Aorta (tissue), 5 donors: ENCODE measurements at regions not wholly inside any gene's neighbourhood (a gene's known extent, or its start where the extent isn't known, plus 50 kb on each side); places are given as distances from the start of the nearest gene placed in this dataset.
"Not testable (repeated sequence)": the region's sequence is repeated elsewhere in the genome, so short reads cannot be mapped to it uniquely, and the experiment has no call there.

ENCODE experiments used
- ATAC-seq: fragments of 200-7000 bp; cut with Tn5 transposase; one replicate; pipeline ENCODE4 v1.9.1; 2022; ENCODE audit warnings: moderate library complexity; ENCODE audit not compliant: low FRiP score
- DNase-seq, 2 donors: peaks; one replicate each; pipeline ENCODE4 v3.0.0-alpha.2; 2020
- H3K27ac ChIP-seq, 2 donors: one replicate each; pipeline ENCODE4 v1.5.1; 2013; ENCODE audit warnings: low read length in 2 of 2, mild to moderate bottlenecking in 2 of 2, moderate library complexity in 2 of 2, control low read depth in 1 of 2, inconsistent platforms in 1 of 2, low read depth in 1 of 2
- H3K27me3 ChIP-seq, 2 donors: one replicate each; pipeline ENCODE4 v1.6.1; 2013; ENCODE audit warnings: control low read depth in 1 of 2, low read length in 1 of 2, mild to moderate bottlenecking in 1 of 2, moderate library complexity in 1 of 2; ENCODE audit not compliant: insufficient read depth in 2 of 2, control insufficient read depth in 1 of 2
- H3K36me3 ChIP-seq, 2 donors: one replicate each; pipeline ENCODE4 v1.6.1; 2013; ENCODE audit warnings: control low read depth in 1 of 2, low read length in 1 of 2, mild to moderate bottlenecking in 1 of 2; ENCODE audit not compliant: insufficient read depth in 2 of 2, control insufficient read depth in 1 of 2
- H3K4me1 ChIP-seq, 2 donors: one replicate each; pipeline ENCODE4 v1.6.1; 2013; ENCODE audit warnings: low read length in 2 of 2, control low read depth in 1 of 2, mild to moderate bottlenecking in 1 of 2, moderate library complexity in 1 of 2; ENCODE audit not compliant: insufficient read depth in 2 of 2, control insufficient read depth in 1 of 2
- H3K4me3 ChIP-seq, 2 donors: one replicate each; pipeline ENCODE4 v1.5.1; 2013; ENCODE audit warnings: low read length in 2 of 2, control low read depth in 1 of 2, mild to moderate bottlenecking in 1 of 2
- H3K9me3 ChIP-seq: one replicate; pipeline ENCODE4 v1.6.1; 2013; ENCODE audit warnings: mild to moderate bottlenecking, low read length; ENCODE audit not compliant: control insufficient read depth
- WGBS, 2 donors: extraction: QIAGEN DNeasy Blood & Tissue Kit; methylation state at CpG; one replicate each; pipeline ENCODE4 v1.1.7; 2013; 5-methylcytosine and 5-hydroxymethylcytosine counted together
- intact Hi-C, 2 donors: fragments of 100-400 bp; cut with DNase I; formaldehyde crosslinking; loops; one replicate each; pipeline versions ENCODE4 v1.14.2 to v1.15.0; 2022
- donor health status: healthy with polysubstance abuse.
- donor health status: Bipolar disorder and iron deficiency.
- donor health status: DM: no; HTN: no; CAD: no.
- donor health status: DM: no; HTN: no; CAD: no.
- donor health status: DM: yes; HTN: yes; CAD: no.

- 25 to 29% methylated on average over 2 of the region's 2 CpGs for WGBS, 2 donors
- Histone ChIP-seq H3K4me1 (peaks cover 0 to 3% of the 10 kb centered on the region in 2 donors), H3K36me3 (no peaks in the 10 kb centered on the region), H3K27me3 (no peaks in the 10 kb centered on the region), H3K4me3 (no peak overlapping the region), H3K27ac (no peak overlapping the region), H3K9me3 (no peaks in the 10 kb centered on the region)
- intact Hi-C loops, result loop anchor here in 1 of 2 donors (10.0 kb wide), 2 partner anchors 183 to 197 kb away; no protein-coding TSS in a partner anchor
- ATAC-seq (peak; percentile 79), DNase-seq (peak; percentile 77 to 82)
Observed at GRCh38 chr9:115328228-115328627, 210.3 kb upstream of the TNC start.

GRCh38 chr9:115328677-115329076, 210.7 kb upstream of the TNC start:
- Histone ChIP-seq H3K4me1 (peaks cover 0 to 3% of the 10 kb centered on the region in 2 donors), H3K36me3 (no peaks in the 10 kb centered on the region), H3K4me3 (no peak overlapping the region), H3K9me3 (no peaks in the 10 kb centered on the region), H3K27me3 (no peaks in the 10 kb centered on the region), H3K27ac (peak overlapping the region in 1 of 2 donors; percentile 75)
- no peak for ATAC-seq
- DNase-seq, result no peak
- intact Hi-C loops, result loop anchor here in 1 of 2 donors (10.0 kb wide), 2 partner anchors 184 to 196 kb away; no protein-coding TSS in a partner anchor

GRCh38 chr9:115333277-115334070, 215.5 kb upstream of the TNC start:
- intact Hi-C loops, result loop anchor here in 1 of 2 donors (10.0 kb wide), 1 partner anchor 91 kb away; no protein-coding TSS in a partner anchor
- Histone ChIP-seq H3K9me3 (no peaks in the 10 kb centered on the region), H3K4me1 (no peaks in the 10 kb centered on the region), H3K4me3 (no peak overlapping the region), H3K27ac (no peak overlapping the region), H3K36me3 (no peaks in the 10 kb centered on the region), H3K27me3 (no peaks in the 10 kb centered on the region)
- DNase-seq (no peak), ATAC-seq (no peak)
- 87 to 89% methylated on average over 8 of the region's 8 CpGs for whole genome bisulfite sequencing, 2 donors

DNA sequence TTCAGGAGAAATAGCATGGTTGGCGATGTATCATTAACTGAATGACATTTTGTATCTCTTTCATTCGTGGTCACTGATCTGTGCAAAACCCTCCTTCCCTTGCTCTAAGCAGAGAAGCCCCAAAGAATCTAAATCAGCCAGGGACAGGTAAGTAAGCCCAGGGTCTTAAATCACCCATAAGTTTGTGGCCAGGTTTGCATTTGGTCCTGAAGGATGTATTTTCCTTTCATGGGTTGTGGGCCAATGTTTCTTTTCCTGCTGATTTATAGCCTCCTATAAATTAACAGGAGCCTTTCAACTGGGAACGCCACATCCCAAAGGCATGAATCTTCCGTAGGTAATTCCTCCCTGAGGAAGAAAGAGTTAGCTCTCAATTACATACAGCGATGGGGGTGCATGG, 217.5 kb upstream of the TNC start:
- Histone ChIP-seq H3K9me3 (no peaks in the 10 kb centered on the region), H3K27me3 (no peaks in the 10 kb centered on the region), H3K27ac (no peak overlapping the region), H3K4me1 (no peaks in the 10 kb centered on the region), H3K4me3 (no peak overlapping the region), H3K36me3 (no peaks in the 10 kb centered on the region)
- ATAC-seq (no peak), DNase-seq (no peak)
- WGBS, 2 donors, result 64 to 88% methylated on average over 5 of the region's 5 CpGs
- intact Hi-C loops, result loop anchor here in 1 of 2 donors (10.0 kb wide), 1 partner anchor 89 kb away; no protein-coding TSS in a partner anchor

- no peak overlapping the region for H3K27ac ChIP-seq
- peak; percentile 31 for ATAC-seq
- H3K4me1 ChIP-seq, result no peaks in the 10 kb centered on the region
- H3K36me3 ChIP-seq, result no peaks in the 10 kb centered on the region
- WGBS, 2 donors, result 65 to 69% methylated on average over 5 of the region's 5 CpGs
- H3K27me3 ChIP-seq, result no peaks in the 10 kb centered on the region
- peak in 1 of 2 donors; percentile 48 for DNase-seq
- intact Hi-C loops, result no loop called here
- H3K9me3 ChIP-seq, result no peaks in the 10 kb centered on the region
- H3K4me3 ChIP-seq, result no peak overlapping the region
Observed at GRCh38 chr9:115340314-115340713, 222.4 kb upstream of the TNC start.

- peak; percentile 85 for ATAC-seq
- DNase-seq, result peak in 1 of 2 donors; percentile 69
- Histone ChIP-seq H3K27ac (peak overlapping the region; percentile 10 to 51), H3K9me3 (no peaks in the 10 kb centered on the region), H3K4me1 (no peaks in the 10 kb centered on the region), H3K4me3 (no peak overlapping the region), H3K36me3 (no peaks in the 10 kb centered on the region), H3K27me3 (no peaks in the 10 kb centered on the region)
- 18% methylated on average over 3 of the region's 3 CpGs for WGBS, 2 donors
- intact Hi-C loops, result no loop called here
Observed at GRCh38 chr9:115341426-115341825, 223.5 kb upstream of the TNC start.

DNA sequence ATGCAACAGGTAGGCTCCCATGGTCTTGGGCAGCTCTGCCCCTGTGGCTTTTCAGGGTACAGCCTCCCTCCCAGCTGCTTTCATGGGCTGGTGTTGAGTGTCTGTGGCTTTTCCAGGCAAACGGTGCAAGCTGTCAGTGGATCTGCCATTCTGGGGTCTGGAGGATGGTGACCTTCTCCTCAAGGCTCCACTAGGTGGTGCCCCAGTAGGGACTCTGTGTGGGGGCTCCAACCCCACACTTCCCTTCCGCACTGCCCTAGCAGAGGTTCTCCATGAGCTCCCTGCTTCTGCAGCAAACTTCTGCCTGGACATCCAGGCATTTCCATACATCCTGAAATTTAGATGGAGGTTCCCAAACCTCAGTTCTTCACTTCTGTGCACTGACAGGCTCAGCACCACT, 229.8 kb upstream of the TNC start:
- H3K36me3 ChIP-seq, H3K4me3 ChIP-seq, H3K27ac ChIP-seq, DNase-seq, H3K4me1 ChIP-seq, ATAC-seq, H3K27me3 ChIP-seq, H3K9me3 ChIP-seq, intact Hi-C loops: not testable (repeated sequence)
- 93 to 94% methylated on average over 2 of the region's 2 CpGs for WGBS, 2 donors

DNA sequence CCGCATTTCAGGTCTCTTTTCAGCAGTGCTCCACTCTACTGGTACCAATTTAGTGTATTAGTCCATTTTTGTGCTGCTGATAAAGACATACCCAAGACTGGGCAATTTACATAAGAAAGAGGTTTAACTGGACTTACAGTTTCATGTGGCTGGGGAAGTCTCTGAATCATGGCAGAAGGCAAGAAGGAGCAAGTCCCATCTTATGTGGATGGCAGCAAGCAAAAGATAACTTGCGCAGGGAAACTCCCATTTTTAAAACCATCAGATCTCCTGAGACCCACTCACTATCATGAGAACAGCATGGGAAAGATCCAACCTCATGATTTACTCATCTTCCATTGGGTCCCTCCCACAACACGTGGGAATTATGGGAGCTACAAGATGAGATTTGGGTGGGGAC, 231.0 kb upstream of the TNC start:
- H3K9me3 ChIP-seq, intact Hi-C loops, DNase-seq: not testable (repeated sequence)

DNA sequence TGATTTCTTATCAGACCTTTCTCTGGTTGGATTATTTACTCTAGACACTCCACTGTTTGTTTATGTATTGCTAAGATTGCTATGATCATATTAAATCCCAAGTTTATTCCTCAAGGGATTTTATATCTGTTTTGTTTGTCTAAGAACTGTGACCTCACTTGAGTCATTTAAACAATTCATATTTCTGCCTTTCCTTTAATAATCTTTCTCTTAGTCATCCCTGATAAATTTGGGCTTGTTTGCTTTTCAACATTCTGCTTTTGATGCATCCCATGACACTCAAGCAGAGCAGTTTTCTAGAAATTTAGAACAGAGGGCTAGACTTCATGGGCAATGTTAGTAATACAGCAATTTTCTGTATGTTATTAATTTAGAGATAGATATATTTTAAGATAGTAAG, 231.6 kb upstream of the TNC start:
- no peak for ATAC-seq
- H3K4me1 ChIP-seq, result no peaks in the 10 kb centered on the region
- no peaks in the 10 kb centered on the region for H3K36me3 ChIP-seq
- no peak overlapping the region for H3K4me3 ChIP-seq
- no peak overlapping the region for H3K27ac ChIP-seq
- intact Hi-C loops, result no loop called here
- no peak for DNase-seq
- H3K9me3 ChIP-seq, result no peaks in the 10 kb centered on the region
- H3K27me3 ChIP-seq, result no peaks in the 10 kb centered on the region

More for the DNA sequence above, 231.0 kb upstream of the TNC start:
- ATAC-seq, H3K4me3 ChIP-seq, H3K27me3 ChIP-seq, H3K4me1 ChIP-seq, H3K27ac ChIP-seq, H3K36me3 ChIP-seq: not testable (repeated sequence)
- WGBS, 2 donors, result 69 to 91% methylated on average over 3 of the region's 3 CpGs
